Mesenchymal stem cell (in vitro differentiated cells and primary cell): ENCODE measurements at regions not wholly inside any gene's neighbourhood (a gene's known extent, or its start where the extent isn't known, plus 50 kb on each side); places are given as distances from the start of the nearest gene placed in this dataset.

Experiments
- DNase-seq: peaks from one replicate; pipeline ENCODE4 v3.0.0-alpha.2; 2013
- H2AFZ ChIP-seq: one replicate; pipeline ENCODE4 v1.6.1; 2013; ENCODE audit warnings: low read depth, mild to moderate bottlenecking, control low read depth, inconsistent platforms, low read length, moderate library complexity
- H2AK5ac ChIP-seq: 2 replicates; pipeline ENCODE4 v1.6.1; 2013; ENCODE audit warnings: low read length, moderate library complexity, mild to moderate bottlenecking, inconsistent platforms; ENCODE audit not compliant: severe bottlenecking
- H2BK120ac ChIP-seq: one replicate; pipeline ENCODE4 v1.6.1; 2013; ENCODE audit warnings: low read depth, mild to moderate bottlenecking, inconsistent platforms, low read length, moderate library complexity
- H2BK12ac ChIP-seq, 2 experiments: one replicate each; pipeline ENCODE4 v1.6.1; 2013; ENCODE audit warnings: inconsistent platforms in 2 of 2, low read length in 2 of 2, mild to moderate bottlenecking in 2 of 2, moderate library complexity in 2 of 2, control low read depth in 1 of 2
- H2BK15ac ChIP-seq: one replicate; pipeline ENCODE4 v1.6.1; 2013; ENCODE audit warnings: mild to moderate bottlenecking, low read depth, inconsistent platforms; ENCODE audit not compliant: poor library complexity, severe bottlenecking
- H2BK5ac ChIP-seq: 2 replicates; pipeline ENCODE4 v1.6.1; 2013; ENCODE audit warnings: low read depth, mild to moderate bottlenecking, low read length, control low read depth, inconsistent platforms; ENCODE audit not compliant: poor library complexity, severe bottlenecking
- H3K14ac ChIP-seq, 2 experiments: one replicate each; pipeline ENCODE4 v1.6.1; 2013; ENCODE audit warnings: inconsistent platforms in 2 of 2, low read length in 2 of 2, control low read depth in 1 of 2, mild to moderate bottlenecking in 1 of 2, moderate library complexity in 1 of 2
- H3K18ac ChIP-seq, 2 experiments: one replicate each; pipeline ENCODE4 v1.6.1; 2013; ENCODE audit warnings: inconsistent platforms in 2 of 2, low read length in 2 of 2, control low read depth in 1 of 2, low read depth in 1 of 2, mild to moderate bottlenecking in 1 of 2
- H3K23ac ChIP-seq, 2 experiments: one replicate each; pipeline ENCODE4 v1.6.1; 2013; ENCODE audit warnings: inconsistent platforms in 2 of 2, low read length in 2 of 2, mild to moderate bottlenecking in 2 of 2, moderate library complexity in 2 of 2, control low read depth in 1 of 2
- H3K27ac ChIP-seq: 2 replicates; pipeline ENCODE4 v1.5.1; 2013; ENCODE audit warnings: mild to moderate bottlenecking, moderate library complexity, low read length, control low read depth, inconsistent platforms; ENCODE audit not compliant: poor library complexity, severe bottlenecking
- H3K27me3 ChIP-seq, 2 experiments: 2 replicates each; pipeline versions ENCODE4 v1.6.1 to v1.7.0; 2013; ENCODE audit warnings: low read length in 2 of 2, mild to moderate bottlenecking in 2 of 2, moderate library complexity in 2 of 2, control low read depth in 1 of 2, inconsistent platforms in 1 of 2; ENCODE audit not compliant: control insufficient read depth in 1 of 2, insufficient read depth in 1 of 2
- H3K36me3 ChIP-seq, 2 experiments: 2 replicates each; pipeline versions ENCODE4 v1.6.1 to v1.7.0; 2013; ENCODE audit warnings: low read length in 2 of 2, control low read depth in 1 of 2, inconsistent platforms in 1 of 2, low read depth in 1 of 2, mild to moderate bottlenecking in 1 of 2; ENCODE audit not compliant: insufficient read depth in 2 of 2, control insufficient read depth in 1 of 2
- H3K4ac ChIP-seq, 2 experiments: one replicate each; pipeline ENCODE4 v1.6.1; 2013; ENCODE audit warnings: inconsistent platforms in 2 of 2, low read length in 2 of 2, mild to moderate bottlenecking in 2 of 2, moderate library complexity in 2 of 2, control low read depth in 1 of 2, low read depth in 1 of 2
- H3K4me1 ChIP-seq: 2 replicates; pipeline ENCODE4 v1.6.1; 2013; ENCODE audit warnings: low read depth, low read length, control low read depth; ENCODE audit not compliant: control insufficient read depth, insufficient read depth
- H3K4me2 ChIP-seq: 2 replicates; pipeline ENCODE4 v1.6.1; 2013; ENCODE audit warnings: low read length, mild to moderate bottlenecking, inconsistent platforms; ENCODE audit not compliant: poor library complexity, severe bottlenecking
- H3K4me3 ChIP-seq, 2 experiments: 2 replicates each; pipeline versions ENCODE4 v1.5.1 to v1.7.0; 2013; ENCODE audit warnings: low read length in 2 of 2, mild to moderate bottlenecking in 2 of 2, control low read depth in 1 of 2, low read depth in 1 of 2; ENCODE audit not compliant: insufficient read depth in 1 of 2
- H3K79me1 ChIP-seq: replicated peaks from 2 replicates; pipeline ENCODE4 v1.6.1; 2013; ENCODE audit warnings: mild to moderate bottlenecking, control low read depth, low read length, inconsistent platforms; ENCODE audit not compliant: poor library complexity, severe bottlenecking
- H3K9ac ChIP-seq: 2 replicates; pipeline ENCODE4 v1.7.0; 2013; ENCODE audit warnings: mild to moderate bottlenecking, low read length, moderate library complexity
- H3K9me3 ChIP-seq: 2 replicates; pipeline ENCODE4 v1.7.0; 2013; ENCODE audit warnings: mild to moderate bottlenecking, low read length; ENCODE audit not compliant: control insufficient read depth
- H4K8ac ChIP-seq: one replicate; pipeline ENCODE4 v1.6.1; 2013; ENCODE audit warnings: inconsistent platforms, mild to moderate bottlenecking, low read length, moderate library complexity
- H4K91ac ChIP-seq: one replicate; pipeline ENCODE4 v1.6.1; 2013; ENCODE audit warnings: mild to moderate bottlenecking, low read length, inconsistent platforms
- WGBS: methylation state at CpG from one replicate; pipeline ENCODE4 v1.1.7; 2013; ENCODE audit warnings: mixed read lengths; 5-methylcytosine and 5-hydroxymethylcytosine counted together

DNA sequence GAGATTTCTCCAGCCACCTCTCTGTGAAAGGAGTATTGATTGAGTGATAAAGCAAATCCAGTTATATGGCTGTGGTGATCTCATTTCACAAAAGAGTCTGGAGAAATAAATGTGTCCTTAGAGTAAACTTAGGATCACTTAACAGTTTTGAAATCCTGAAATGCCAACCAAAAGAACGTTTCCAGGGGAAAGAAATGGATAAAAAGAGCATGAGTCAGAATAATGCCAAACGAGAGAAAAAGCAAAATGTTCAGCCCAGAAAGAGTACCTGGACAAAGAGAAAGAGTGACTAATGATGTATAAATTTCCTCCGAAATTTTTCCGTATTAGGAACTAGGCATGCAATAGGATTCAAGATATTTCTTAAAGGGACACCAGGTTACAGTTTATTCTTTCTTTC lies 463.1 kb upstream of the CDH10 start:
- Histone ChIP-seq H2BK15ac (no peak overlapping the region), H3K14ac (no peak overlapping the region), H2BK12ac (no peak overlapping the region), H3K4me1 (no peaks in the 10 kb centered on the region), H4K91ac (no peak overlapping the region), H2BK120ac (no peak overlapping the region), H2AFZ (no peak overlapping the region), H3K4me3 (no peak overlapping the region), H3K18ac (no peak overlapping the region), H2BK5ac (no peak overlapping the region), H4K8ac (no peak overlapping the region), H3K4ac (no peak overlapping the region), H3K27me3 (no peaks in the 10 kb centered on the region), H3K36me3 (no peaks in the 10 kb centered on the region), H3K9ac (no peak overlapping the region), H3K79me1 (no peaks in the 10 kb centered on the region), H3K4me2 (no peak overlapping the region), H3K9me3 (no peaks in the 10 kb centered on the region), H3K27ac (no peak overlapping the region), H3K23ac (no peak overlapping the region), H2AK5ac (no peak overlapping the region)
- DNase-seq, result no peak
- WGBS, result 35% methylated on average over 2 of the region's 4 CpGs

DNA sequence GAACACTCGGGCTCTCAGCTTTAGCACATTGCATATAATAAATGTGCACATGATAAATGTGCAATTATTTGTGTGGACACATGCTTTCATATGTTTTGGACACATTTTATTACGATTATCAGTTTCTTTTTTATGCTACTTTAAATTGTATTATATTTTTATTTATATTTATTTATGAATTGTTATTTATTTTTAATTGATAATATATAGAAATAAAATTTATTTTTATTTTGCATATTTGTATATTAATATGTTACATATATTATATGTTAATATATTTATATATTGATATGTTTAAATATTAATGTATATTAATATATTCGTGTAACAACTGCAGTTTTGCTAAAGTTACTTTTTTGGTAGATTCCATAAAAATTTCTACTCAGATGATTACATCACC lies 454.8 kb upstream of the CDH10 start:
- Histone ChIP-seq H2BK5ac (no peak overlapping the region), H3K9ac (no peak overlapping the region), H2BK12ac (no peak overlapping the region), H3K4me1 (no peaks in the 10 kb centered on the region), H2AK5ac (no peak overlapping the region), H2BK120ac (no peak overlapping the region), H3K14ac (no peak overlapping the region), H2AFZ (no peak overlapping the region), H3K4me3 (no peak overlapping the region), H3K79me1 (no peaks in the 10 kb centered on the region), H4K91ac (no peak overlapping the region), H3K4me2 (no peak overlapping the region), H3K9me3 (no peaks in the 10 kb centered on the region), H3K23ac (no peak overlapping the region), H3K27me3 (no peaks in the 10 kb centered on the region), H2BK15ac (no peak overlapping the region), H3K27ac (no peak overlapping the region), H3K36me3 (no peaks in the 10 kb centered on the region), H3K18ac (no peak overlapping the region), H3K4ac (no peak overlapping the region), H4K8ac (no peak overlapping the region)
- DNase-seq, result no peak
- no CpG with 5 or more reads among the region's 3 CpGs for WGBS

DNA sequence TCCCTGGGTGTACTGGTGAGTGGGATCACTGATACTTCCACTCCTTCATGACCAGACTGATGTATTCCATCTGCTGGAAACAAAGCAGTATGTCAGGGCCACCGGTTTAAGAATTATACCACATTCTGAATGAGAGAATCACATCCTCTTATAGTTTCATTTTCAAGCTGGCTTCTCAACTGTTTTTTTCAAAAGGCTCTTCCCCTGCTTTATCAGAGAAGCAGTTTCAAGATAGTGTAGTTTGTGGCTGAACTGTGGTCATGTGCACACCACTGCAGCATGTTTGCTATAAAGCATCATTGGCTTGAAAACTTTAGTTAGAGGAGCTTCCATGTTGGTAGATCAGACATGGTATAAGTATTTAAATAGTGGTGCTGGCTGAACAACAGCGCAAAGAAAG lies 450.5 kb upstream of the CDH10 start:
- Histone ChIP-seq H2BK15ac (no peak overlapping the region), H3K4me1 (no peaks in the 10 kb centered on the region), H4K91ac (no peak overlapping the region), H2BK120ac (no peak overlapping the region), H3K27me3 (no peaks in the 10 kb centered on the region), H3K27ac (no peak overlapping the region), H3K4ac (no peak overlapping the region), H3K79me1 (no peaks in the 10 kb centered on the region), H4K8ac (no peak overlapping the region), H2BK5ac (no peak overlapping the region), H2BK12ac (no peak overlapping the region), H2AFZ (no peak overlapping the region), H3K36me3 (no peaks in the 10 kb centered on the region), H3K9me3 (no peaks in the 10 kb centered on the region), H3K9ac (no peak overlapping the region), H3K23ac (no peak overlapping the region), H3K14ac (no peak overlapping the region), H3K4me2 (no peak overlapping the region), H3K18ac (no peak overlapping the region), H3K4me3 (no peak overlapping the region), H2AK5ac (no peak overlapping the region)
- DNase-seq, result no peak
- no CpG with 5 or more reads among the region's 2 CpGs for WGBS

DNA sequence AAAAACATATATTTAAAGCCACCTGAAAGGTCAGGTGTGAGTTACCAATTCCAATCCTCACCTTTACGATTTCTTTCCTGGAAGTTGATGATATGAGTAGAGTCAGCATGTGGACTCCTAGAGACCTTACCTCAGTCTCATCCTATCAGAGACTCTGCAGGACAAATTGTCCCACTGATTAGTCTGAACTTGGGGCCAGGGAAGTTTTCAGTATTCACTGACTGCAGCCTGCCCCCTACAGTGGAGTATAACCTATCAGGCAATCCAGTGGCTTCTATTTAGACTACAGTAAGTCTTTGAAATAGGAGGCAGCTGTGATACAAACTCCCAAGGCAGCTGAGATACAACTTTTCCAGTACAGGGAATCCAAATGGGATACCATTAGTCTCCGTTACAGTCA lies 449.4 kb upstream of the CDH10 start:
- H2BK5ac ChIP-seq, result no peak overlapping the region
- H3K4me3 ChIP-seq, result no peak overlapping the region
- no peaks in the 10 kb centered on the region for H3K4me1 ChIP-seq
- 75% methylated on average over 2 of the region's 2 CpGs for WGBS
- no peak overlapping the region for H3K14ac ChIP-seq
- H3K79me1 ChIP-seq, result no peaks in the 10 kb centered on the region
- no peak overlapping the region for H3K4ac ChIP-seq
- no peak overlapping the region for H2BK12ac ChIP-seq
- no peak overlapping the region for H2AFZ ChIP-seq
- no peaks in the 10 kb centered on the region for H3K27me3 ChIP-seq
- H3K27ac ChIP-seq, result no peak overlapping the region
- no peak overlapping the region for H2AK5ac ChIP-seq
- H2BK15ac ChIP-seq, result no peak overlapping the region
- H2BK120ac ChIP-seq, result no peak overlapping the region
- no peak overlapping the region for H3K4me2 ChIP-seq
- DNase-seq, result no peak
- H3K18ac ChIP-seq, result no peak overlapping the region
- no peak overlapping the region for H3K9ac ChIP-seq
- no peak overlapping the region for H4K8ac ChIP-seq
- H3K36me3 ChIP-seq, result no peaks in the 10 kb centered on the region
- no peaks in the 10 kb centered on the region for H3K9me3 ChIP-seq
- no peak overlapping the region for H3K23ac ChIP-seq
- H4K91ac ChIP-seq, result no peak overlapping the region
